ENCODE measurements at regions not wholly inside any gene's neighbourhood (a gene's known extent, or its start where the extent isn't known, plus 50 kb on each side); places are given as distances from the start of the nearest gene placed in this dataset.
A peak's percentile ranks its signal among the peaks of the same experiment; 100 is the strongest.

GRCh38 chr7:377080-378040 is 87.4 kb downstream of the FOXL3 start:
- Mint-ChIP-seq H3K27me3 (peaks cover 11% of the 10 kb centered on the region), H3K9me3 (peaks cover 4% of the 10 kb centered on the region), H3K27ac (peak overlapping the region; percentile 63), H3K4me1 (peaks cover 17% of the 10 kb centered on the region), H3K36me3 (peaks cover 4% of the 10 kb centered on the region), H3K4me3 (no peak overlapping the region)
- ATAC-seq (ENCODE audit: low read depth) = no peak
- DNase-seq = peak; percentile 24
- POLR2A ChIA-PET = no interaction called here

GRCh38 chr7:378041-378420 is 88.1 kb downstream of the FOXL3 start:
- POLR2A ChIA-PET = no interaction called here
- DNase-seq (no peak), ATAC-seq (ENCODE audit: low read depth) (no peak)
- no peak overlapping the region for H3K4me3 Mint-ChIP-seq
- H3K27ac Mint-ChIP-seq = peak overlapping the region; percentile 63
- peaks cover 17% of the 10 kb centered on the region for H3K4me1 Mint-ChIP-seq
- H3K36me3 Mint-ChIP-seq = peaks cover 4% of the 10 kb centered on the region
- peaks cover 15% of the 10 kb centered on the region for H3K27me3 Mint-ChIP-seq
- peaks cover 4% of the 10 kb centered on the region for H3K9me3 Mint-ChIP-seq

GRCh38 chr7:378551-379455 is 88.8 kb downstream of the FOXL3 start:
- peak; percentile 28 for DNase-seq
- POLR2A ChIA-PET = no interaction called here

DNA sequence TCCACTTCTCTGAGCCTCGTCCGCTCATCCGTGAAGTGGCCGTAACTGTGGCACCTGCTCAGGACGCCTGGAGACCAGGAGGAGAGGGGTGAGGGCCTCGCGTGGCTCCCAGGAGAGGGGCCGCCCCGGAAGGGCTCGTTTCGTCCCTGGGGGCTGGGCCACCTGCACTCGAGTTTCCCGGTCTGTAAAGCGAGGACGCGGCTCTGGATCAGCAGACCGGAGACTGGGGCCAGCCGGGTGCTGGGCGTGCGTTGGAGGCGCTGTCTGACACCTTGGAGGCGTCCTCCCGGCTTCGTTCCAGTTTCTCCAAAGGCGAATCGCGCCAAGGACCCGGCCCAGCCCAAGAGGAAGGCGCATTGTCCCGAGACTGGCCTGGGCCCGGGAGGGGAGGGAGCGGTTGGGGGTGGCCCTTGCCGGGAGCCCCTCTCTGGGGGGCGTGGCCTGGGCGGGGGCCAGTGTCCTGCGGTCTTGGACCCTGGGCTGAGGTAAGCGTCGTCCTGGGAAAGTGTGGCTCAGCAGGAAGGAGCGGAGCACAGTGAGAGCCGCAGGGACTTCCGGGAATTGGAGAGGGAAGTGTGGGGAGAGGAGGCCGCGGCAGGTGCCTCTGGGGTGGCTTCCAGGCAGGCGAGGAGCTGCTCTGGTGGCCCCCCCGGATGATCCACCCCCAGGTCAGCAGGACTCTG is 89.6 kb downstream of the FOXL3 start:
- ATAC-seq (ENCODE audit: low read depth) (no peak), DNase-seq (peak; percentile 24)
- Mint-ChIP-seq H3K36me3 (peaks cover 4% of the 10 kb centered on the region), H3K9me3 (peaks cover 10% of the 10 kb centered on the region), H3K4me3 (no peak overlapping the region), H3K4me1 (peaks cover 17% of the 10 kb centered on the region), H3K27me3 (peaks cover 15% of the 10 kb centered on the region), H3K27ac (no peak overlapping the region)
- POLR2A ChIA-PET = no interaction called here

More at GRCh38 chr7:378551-379455, 88.8 kb downstream of the FOXL3 start:
- no peak overlapping the region for H3K27ac Mint-ChIP-seq
- peaks cover 17% of the 10 kb centered on the region for H3K4me1 Mint-ChIP-seq
- peaks cover 8% of the 10 kb centered on the region for H3K9me3 Mint-ChIP-seq
- ATAC-seq (ENCODE audit: low read depth) = no peak
- H3K36me3 Mint-ChIP-seq = peaks cover 4% of the 10 kb centered on the region
- H3K27me3 Mint-ChIP-seq = peaks cover 15% of the 10 kb centered on the region
- no peak overlapping the region for H3K4me3 Mint-ChIP-seq

GRCh38 chr7:380139-380485 is 90.1 kb downstream of the FOXL3 start:
- ATAC-seq (ENCODE audit: low read depth) = no peak
- H3K4me1 Mint-ChIP-seq = peaks cover 17% of the 10 kb centered on the region
- H3K36me3 Mint-ChIP-seq = peaks cover 4% of the 10 kb centered on the region
- peaks cover 15% of the 10 kb centered on the region for H3K27me3 Mint-ChIP-seq
- peak overlapping the region; percentile 42 for H3K27ac Mint-ChIP-seq
- no peak overlapping the region for H3K4me3 Mint-ChIP-seq
- peaks cover 10% of the 10 kb centered on the region for H3K9me3 Mint-ChIP-seq
- DNase-seq = peak; percentile 29
- POLR2A ChIA-PET = no interaction called here

DNA sequence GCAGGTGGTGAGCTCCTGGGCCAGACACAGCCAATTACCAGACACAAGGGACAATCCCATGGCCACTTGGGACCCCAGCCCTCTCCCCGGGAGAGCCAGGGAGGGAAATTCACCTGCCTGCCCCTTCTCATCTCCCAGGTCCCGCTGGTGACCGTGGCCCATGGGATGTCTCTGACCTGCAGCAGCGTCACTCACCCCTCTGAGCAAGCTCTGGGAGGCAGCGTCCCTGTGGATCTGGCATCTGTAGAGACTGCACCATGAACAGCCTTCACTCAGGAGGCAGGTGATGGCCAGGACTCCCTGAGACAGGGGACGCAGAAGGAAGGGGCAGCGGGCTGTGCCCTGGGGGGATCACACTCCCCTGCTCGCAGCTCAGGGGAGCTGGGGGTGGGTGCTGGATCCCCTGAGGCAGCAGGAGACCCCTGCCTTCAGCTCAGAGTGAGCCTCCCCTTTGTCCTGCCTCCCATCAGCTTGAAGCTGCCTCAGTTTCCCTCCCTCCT is 90.8 kb downstream of the FOXL3 start:
- no peak for ATAC-seq (ENCODE audit: low read depth)
- Mint-ChIP-seq H3K36me3 (peaks cover 4% of the 10 kb centered on the region), H3K4me3 (no peak overlapping the region), H3K4me1 (peaks cover 17% of the 10 kb centered on the region), H3K27ac (no peak overlapping the region), H3K9me3 (peaks cover 10% of the 10 kb centered on the region), H3K27me3 (peaks cover 15% of the 10 kb centered on the region)
- POLR2A ChIA-PET = no interaction called here
- peak; percentile 30 for DNase-seq

DNA sequence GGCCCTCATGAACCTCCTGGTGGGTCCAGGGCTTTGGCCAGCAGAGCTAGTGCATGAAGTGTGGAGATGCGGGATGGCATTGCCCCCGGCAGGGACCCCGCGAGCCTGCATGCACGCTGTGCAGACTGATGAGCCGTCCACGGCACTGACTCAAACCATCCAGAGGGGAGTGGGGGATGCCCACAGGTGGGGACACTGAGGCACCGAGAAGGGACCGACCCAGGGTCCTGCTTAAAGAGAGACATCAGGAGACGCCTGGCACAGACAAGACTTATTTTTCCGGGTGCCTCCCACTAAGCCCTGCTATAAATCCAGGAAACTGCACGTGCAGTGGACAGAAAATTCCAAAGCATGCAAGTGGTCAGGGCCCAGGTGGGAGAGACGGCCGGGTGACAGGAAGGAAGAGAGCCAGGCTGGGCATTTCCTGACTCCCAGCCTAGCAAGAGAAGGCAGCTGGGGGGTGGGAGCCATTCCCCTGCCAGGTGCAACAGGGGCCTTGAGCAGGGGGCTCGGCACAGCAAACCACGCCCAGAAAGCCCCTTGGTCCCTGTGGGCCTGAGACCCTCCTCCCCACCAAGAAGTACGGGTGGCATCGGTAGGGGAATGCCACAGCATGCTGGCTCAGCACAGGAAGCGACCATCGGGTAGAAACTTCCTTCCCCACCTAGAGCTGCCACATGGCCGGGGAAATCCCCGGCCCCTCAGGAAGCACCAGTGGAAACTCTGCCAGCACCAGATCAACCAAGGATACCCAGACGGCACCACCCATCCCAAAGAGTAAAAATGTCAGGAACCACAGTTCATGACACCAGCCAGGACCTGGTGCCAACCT is 91.5 kb downstream of the FOXL3 start:
- POLR2A ChIA-PET = interaction anchor here (1.2 to 1.3 kb wide), 2 partner anchors 19 to 30 kb away, joined by 5 to 7 read pairs; no protein-coding TSS in a partner anchor

GRCh38 chr7:382043-382400 is 92.1 kb downstream of the FOXL3 start:
- Mint-ChIP-seq H3K4me1 (peaks cover 17% of the 10 kb centered on the region), H3K27me3 (peaks cover 15% of the 10 kb centered on the region), H3K36me3 (peaks cover 4% of the 10 kb centered on the region), H3K27ac (no peak overlapping the region), H3K9me3 (peaks cover 10% of the 10 kb centered on the region), H3K4me3 (peak overlapping the region; percentile 2)
- ATAC-seq (ENCODE audit: low read depth) (no peak), DNase-seq (no peak)
- POLR2A ChIA-PET = interaction anchor here (1.2 to 1.3 kb wide), 2 partner anchors 19 to 31 kb away, joined by 5 to 7 read pairs; no protein-coding TSS in a partner anchor

More for the DNA sequence above, 91.5 kb downstream of the FOXL3 start:
- ATAC-seq (ENCODE audit: low read depth) = peak; percentile 56
- Mint-ChIP-seq H3K36me3 (peaks cover 4% of the 10 kb centered on the region), H3K9me3 (peaks cover 10% of the 10 kb centered on the region), H3K4me1 (peaks cover 17% of the 10 kb centered on the region), H3K4me3 (peak overlapping the region; percentile 24), H3K27me3 (peaks cover 15% of the 10 kb centered on the region), H3K27ac (peak overlapping the region; percentile 26)
- DNase-seq = peak; percentile 36

DNA sequence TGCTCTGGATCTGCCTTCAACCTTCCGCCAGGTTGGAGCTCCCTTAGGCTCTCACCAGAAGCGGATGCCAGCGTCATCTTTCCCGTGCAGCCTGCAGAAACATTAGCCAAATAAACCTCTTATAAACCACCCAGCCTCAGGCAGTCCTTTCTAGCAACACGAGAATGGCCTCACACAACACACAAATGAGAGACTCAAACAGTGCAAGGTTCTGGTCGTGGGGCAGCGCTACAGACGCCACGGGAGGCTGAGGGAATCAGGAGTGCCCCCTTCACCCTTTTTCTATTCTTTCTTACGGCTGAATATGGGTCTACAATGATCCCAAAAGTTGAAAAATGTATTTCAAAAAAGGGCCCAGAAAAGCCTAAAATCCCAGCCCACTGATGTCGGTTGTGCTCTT is 96.4 kb downstream of the FOXL3 start:
- Mint-ChIP-seq H3K27ac (no peak overlapping the region), H3K36me3 (peaks cover 4% of the 10 kb centered on the region), H3K4me3 (no peak overlapping the region), H3K9me3 (peaks cover 10% of the 10 kb centered on the region), H3K27me3 (peaks cover 11% of the 10 kb centered on the region), H3K4me1 (peaks cover 9% of the 10 kb centered on the region)
- ATAC-seq (ENCODE audit: low read depth) (no peak), DNase-seq (no peak)
- POLR2A ChIA-PET = no interaction called here

- Mint-ChIP-seq H3K4me3 (no peak overlapping the region), H3K27me3 (peaks cover 4% of the 10 kb centered on the region), H3K4me1 (no peaks in the 10 kb centered on the region), H3K36me3 (no peaks in the 10 kb centered on the region), H3K27ac (no peak overlapping the region), H3K9me3 (peaks cover 6% of the 10 kb centered on the region)
- DNase-seq (no peak), ATAC-seq (ENCODE audit: low read depth) (no peak)
- POLR2A ChIA-PET = no interaction called here
These were observed 97.4 kb downstream of the FOXL3 start for GRCh38 chr7:387132-388022.

GRCh38 chr7:388023-388960 is 98.3 kb downstream of the FOXL3 start:
- H3K27ac Mint-ChIP-seq = no peak overlapping the region
- peaks cover 6% of the 10 kb centered on the region for H3K9me3 Mint-ChIP-seq
- POLR2A ChIA-PET = no interaction called here
- H3K36me3 Mint-ChIP-seq = no peaks in the 10 kb centered on the region
- H3K27me3 Mint-ChIP-seq = no peaks in the 10 kb centered on the region
- H3K4me1 Mint-ChIP-seq = no peaks in the 10 kb centered on the region
- H3K4me3 Mint-ChIP-seq = no peak overlapping the region
- DNase-seq = no peak
- no peak for ATAC-seq (ENCODE audit: low read depth)
